PC-9 (cell line): ENCODE measurements at regions not wholly inside any gene's neighbourhood (a gene's known extent, or its start where the extent isn't known, plus 50 kb on each side); places are given as distances from the start of the nearest gene placed in this dataset.

Experiments
- EZH2 ChIP-seq: fragments of 200-600 bp; sonication (generic); IDR thresholded peaks from 2 replicates; pipeline ENCODE4 v1.8.0; 2017; ENCODE audit warnings: antibody characterized with exemption, low read depth
- TF ChIP-seq, protein P1 (sequence below): fragments of 200-600 bp; sonication (generic); conservative IDR thresholded peaks from 2 replicates; pipeline ENCODE4 v1.6.1; 2017; ENCODE audit warnings: mixed run types, antibody characterized with exemption, mild to moderate bottlenecking, moderate library complexity

DNA sequence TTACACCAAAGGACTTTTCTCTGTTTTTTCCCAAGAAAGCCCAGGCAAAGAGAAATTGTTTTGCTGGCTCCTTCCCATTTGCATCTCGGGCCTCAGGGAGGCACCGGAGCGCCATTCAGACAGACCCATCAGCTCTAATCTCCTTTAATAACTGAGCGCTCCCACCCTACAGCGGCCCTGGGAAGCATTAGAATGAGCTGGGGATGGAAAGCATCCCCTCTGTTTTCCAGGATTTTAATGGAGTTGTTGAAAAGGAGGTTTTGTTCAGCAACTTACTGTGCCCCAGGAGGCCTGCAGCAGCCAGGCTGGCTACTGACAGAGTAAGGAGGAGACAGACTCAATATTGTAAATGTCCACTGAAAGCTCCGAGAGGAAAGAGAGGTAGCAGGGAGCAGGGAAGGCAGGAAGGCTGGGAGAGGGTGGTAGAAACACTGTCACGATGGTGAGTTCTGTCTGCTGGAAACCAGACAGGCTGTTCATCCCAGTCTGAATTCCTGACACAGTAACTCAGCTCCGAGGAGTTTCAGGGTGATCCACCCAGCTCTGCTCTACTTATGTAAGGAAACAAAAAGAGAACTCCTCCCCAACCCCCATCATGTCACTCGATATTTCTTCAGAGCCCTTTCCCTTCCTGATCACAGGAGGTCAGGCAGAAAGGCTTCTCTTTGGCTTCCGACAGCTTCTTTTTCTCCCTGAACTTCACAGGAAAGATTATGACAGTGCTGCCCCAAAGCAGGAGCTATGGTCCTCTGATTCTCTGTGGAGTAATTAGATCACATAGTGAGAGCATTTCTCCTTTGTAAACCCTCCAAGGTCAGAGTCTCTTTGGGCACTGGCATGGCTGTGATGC is 62.5 kb upstream of the TMEM132D start:
- no peak for TF ChIP-seq EZH2
- TF ChIP-seq, protein P1, sequence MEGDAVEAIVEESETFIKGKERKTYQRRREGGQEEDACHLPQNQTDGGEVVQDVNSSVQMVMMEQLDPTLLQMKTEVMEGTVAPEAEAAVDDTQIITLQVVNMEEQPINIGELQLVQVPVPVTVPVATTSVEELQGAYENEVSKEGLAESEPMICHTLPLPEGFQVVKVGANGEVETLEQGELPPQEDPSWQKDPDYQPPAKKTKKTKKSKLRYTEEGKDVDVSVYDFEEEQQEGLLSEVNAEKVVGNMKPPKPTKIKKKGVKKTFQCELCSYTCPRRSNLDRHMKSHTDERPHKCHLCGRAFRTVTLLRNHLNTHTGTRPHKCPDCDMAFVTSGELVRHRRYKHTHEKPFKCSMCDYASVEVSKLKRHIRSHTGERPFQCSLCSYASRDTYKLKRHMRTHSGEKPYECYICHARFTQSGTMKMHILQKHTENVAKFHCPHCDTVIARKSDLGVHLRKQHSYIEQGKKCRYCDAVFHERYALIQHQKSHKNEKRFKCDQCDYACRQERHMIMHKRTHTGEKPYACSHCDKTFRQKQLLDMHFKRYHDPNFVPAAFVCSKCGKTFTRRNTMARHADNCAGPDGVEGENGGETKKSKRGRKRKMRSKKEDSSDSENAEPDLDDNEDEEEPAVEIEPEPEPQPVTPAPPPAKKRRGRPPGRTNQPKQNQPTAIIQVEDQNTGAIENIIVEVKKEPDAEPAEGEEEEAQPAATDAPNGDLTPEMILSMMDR, result no peak
